Karpas-422 (cell line): ENCODE measurements at regions not wholly inside any gene's neighbourhood (a gene's known extent, or its start where the extent isn't known, plus 50 kb on each side); places are given as distances from the start of the nearest gene placed in this dataset.

Source experiments
- DNase-seq: peaks from one replicate; pipeline ENCODE4 v3.0.0-alpha.2; 2015
- H2AFZ ChIP-seq: fragments of 200-600 bp; sonication (generic); 2 replicates; pipeline ENCODE4 v1.6.1; 2014; ENCODE audit warnings: antibody characterized with exemption, low read length, mixed read lengths
- H3K27ac ChIP-seq: fragments of 200-600 bp; sonication (generic); 2 replicates; pipeline ENCODE4 v1.5.1; 2014; ENCODE audit warnings: mild to moderate bottlenecking, low read length, moderate library complexity
- H3K27me3 ChIP-seq: fragments of 200-600 bp; sonication (generic); 2 replicates; pipeline ENCODE4 v1.6.1; 2014; ENCODE audit warnings: low read length, mixed read lengths
- H3K36me3 ChIP-seq: fragments of 200-600 bp; sonication (generic); 2 replicates; pipeline ENCODE4 v1.6.1; 2014; ENCODE audit warnings: low read length, mixed read lengths; ENCODE audit not compliant: insufficient read depth
- H3K4me1 ChIP-seq: fragments of 200-600 bp; sonication (generic); 2 replicates; pipeline ENCODE4 v1.6.1; 2014; ENCODE audit warnings: mild to moderate bottlenecking, low read length, mixed read lengths
- H3K4me2 ChIP-seq: fragments of 200-600 bp; sonication (generic); 2 replicates; pipeline ENCODE4 v1.6.1; 2014; ENCODE audit warnings: low read length, low read depth, mild to moderate bottlenecking; ENCODE audit not compliant: poor library complexity, severe bottlenecking
- H3K4me3 ChIP-seq: fragments of 200-600 bp; sonication (generic); 2 replicates; pipeline ENCODE4 v1.5.1; 2014; ENCODE audit warnings: mild to moderate bottlenecking, antibody characterized with exemption, low read length, mixed read lengths
- H3K79me2 ChIP-seq: fragments of 200-600 bp; sonication (generic); 2 replicates; pipeline ENCODE4 v1.6.1; 2014; ENCODE audit warnings: mild to moderate bottlenecking, low read length, mixed read lengths
- H3K9ac ChIP-seq: fragments of 200-600 bp; sonication (generic); 2 replicates; pipeline ENCODE4 v1.6.0; 2014; ENCODE audit warnings: low read length
- H3K9me2 ChIP-seq: fragments of 200-600 bp; sonication (generic), shearing (Covaris generic); replicated peaks from 2 replicates; pipeline ENCODE4 v1.6.0; 2014; ENCODE audit warnings: mild to moderate bottlenecking, low read length, moderate library complexity; ENCODE audit not compliant: insufficient read depth
- H3K9me3 ChIP-seq: fragments of 300-700, 200-600 bp; sonication (generic); 2 replicates; pipeline ENCODE4 v1.6.1; 2014; ENCODE audit warnings: low read length, mixed read lengths
- H4K20me1 ChIP-seq: fragments of 200-600 bp; sonication (generic); 2 replicates; pipeline ENCODE4 v1.6.1; 2014; ENCODE audit warnings: mild to moderate bottlenecking, antibody characterized with exemption, low read length, low read depth; ENCODE audit not compliant: insufficient read depth

DNA sequence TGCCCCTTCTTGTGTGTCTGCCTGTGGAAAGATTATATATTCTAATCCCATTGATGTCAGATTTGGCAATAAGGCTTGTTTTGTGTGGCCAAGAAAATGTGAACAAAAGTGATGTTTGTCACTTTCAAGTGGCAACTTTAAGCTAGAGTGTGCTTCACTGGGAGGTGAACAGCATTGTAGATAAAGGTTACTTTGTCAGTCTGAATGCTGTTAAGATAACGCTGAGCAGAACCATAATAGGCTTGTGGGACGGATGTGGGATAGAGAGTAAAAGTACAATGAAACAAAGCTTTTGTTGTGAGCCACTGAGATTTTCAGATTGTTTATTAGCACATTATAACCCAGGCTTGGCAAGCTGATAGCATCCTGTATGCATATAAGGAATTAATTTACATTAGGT lies 303.8 kb upstream of the MAN1A1 start:
- Histone ChIP-seq H3K9ac (no peak overlapping the region), H3K4me2 (no peak overlapping the region), H3K36me3 (no peaks in the 10 kb centered on the region), H2AFZ (no peak overlapping the region), H3K27ac (no peak overlapping the region), H3K9me3 (no peaks in the 10 kb centered on the region), H3K9me2 (no peaks in the 10 kb centered on the region; the same call in 1 of the 2 replicates), H3K79me2 (no peaks in the 10 kb centered on the region), H3K4me3 (no peak overlapping the region), H3K4me1 (no peaks in the 10 kb centered on the region), H4K20me1 (no peaks in the 10 kb centered on the region), H3K27me3 (no peaks in the 10 kb centered on the region)
- no peak for DNase-seq

DNA sequence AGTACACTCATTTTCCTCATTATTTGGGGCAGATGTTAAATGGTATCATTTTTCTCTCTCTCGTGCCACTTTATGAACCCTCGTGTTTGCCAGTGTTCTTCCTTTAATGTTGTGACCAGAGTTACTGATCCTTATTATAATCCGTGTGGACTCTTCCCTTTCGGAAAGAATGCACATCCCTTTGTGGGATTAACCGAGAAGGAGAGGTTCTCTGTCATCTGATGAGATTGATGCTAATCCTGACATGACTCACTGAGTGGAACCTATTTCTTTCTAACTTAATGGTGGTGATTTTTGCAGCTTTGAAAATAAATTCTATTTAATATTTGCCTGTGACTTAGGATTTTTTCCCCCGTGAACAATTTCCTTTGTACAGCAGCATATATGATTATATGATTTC lies 300.0 kb upstream of the MAN1A1 start:
- H2AFZ ChIP-seq: no peak overlapping the region
- H3K27me3 ChIP-seq: no peaks in the 10 kb centered on the region
- H3K79me2 ChIP-seq: no peaks in the 10 kb centered on the region
- no peaks in the 10 kb centered on the region for H4K20me1 ChIP-seq
- H3K36me3 ChIP-seq: no peaks in the 10 kb centered on the region
- H3K9ac ChIP-seq: no peak overlapping the region
- H3K9me2 ChIP-seq: no peaks in the 10 kb centered on the region
- H3K27ac ChIP-seq: no peak overlapping the region
- H3K4me3 ChIP-seq: no peak overlapping the region
- no peaks in the 10 kb centered on the region for H3K4me1 ChIP-seq
- H3K9me3 ChIP-seq: no peaks in the 10 kb centered on the region
- no peak overlapping the region for H3K4me2 ChIP-seq
- DNase-seq: no peak

DNA sequence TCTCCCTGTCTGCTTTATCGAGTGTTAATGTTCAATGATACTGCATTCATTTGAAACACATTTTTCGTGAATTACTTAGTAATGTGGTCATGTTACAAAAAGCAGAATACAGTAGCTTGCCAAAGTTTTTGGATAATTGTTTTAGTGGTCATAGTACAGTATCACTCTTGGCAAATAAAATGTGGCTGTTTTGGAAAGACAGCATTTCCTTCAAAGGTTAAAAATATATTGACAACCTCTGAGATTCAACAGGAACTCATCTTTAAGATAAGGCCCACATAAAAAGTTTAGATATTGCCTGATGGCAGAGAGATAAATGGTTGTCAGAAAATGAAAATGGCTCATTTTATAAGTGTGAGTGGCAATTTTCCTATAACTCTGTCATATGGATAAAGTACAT lies 297.7 kb upstream of the MAN1A1 start:
- no peak for DNase-seq
- H2AFZ ChIP-seq: no peak overlapping the region
- no peaks in the 10 kb centered on the region for H3K27me3 ChIP-seq
- no peaks in the 10 kb centered on the region for H3K4me1 ChIP-seq
- H3K36me3 ChIP-seq: no peaks in the 10 kb centered on the region
- H3K79me2 ChIP-seq: no peaks in the 10 kb centered on the region
- no peak overlapping the region for H3K27ac ChIP-seq
- H3K9ac ChIP-seq: no peak overlapping the region
- no peaks in the 10 kb centered on the region for H4K20me1 ChIP-seq
- no peaks in the 10 kb centered on the region for H3K9me2 ChIP-seq
- H3K4me2 ChIP-seq: no peak overlapping the region
- no peaks in the 10 kb centered on the region for H3K9me3 ChIP-seq
- no peak overlapping the region for H3K4me3 ChIP-seq

DNA sequence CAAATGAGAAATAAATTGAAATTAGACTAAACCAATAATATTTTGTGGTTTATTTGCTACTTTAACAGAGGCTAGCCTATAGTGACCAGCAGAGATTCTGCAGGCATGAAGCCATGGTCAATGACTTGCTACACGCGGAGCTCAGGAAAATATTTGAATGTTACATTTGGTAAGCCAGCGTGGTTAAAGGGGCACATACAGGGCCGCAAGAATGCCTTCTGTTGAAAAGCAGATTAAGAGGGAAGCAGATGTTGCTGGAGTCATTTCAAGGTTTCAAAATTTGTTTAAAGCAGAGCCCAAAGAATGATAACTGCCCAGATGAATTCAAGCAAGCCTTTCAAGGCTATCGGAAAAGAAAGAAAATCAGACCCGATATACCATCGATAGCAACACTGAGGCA lies 294.3 kb upstream of the MAN1A1 start:
- Histone ChIP-seq H3K36me3 (no peaks in the 10 kb centered on the region), H3K9me3 (no peaks in the 10 kb centered on the region), H3K4me3 (no peak overlapping the region), H3K9ac (no peak overlapping the region), H4K20me1 (no peaks in the 10 kb centered on the region), H2AFZ (no peak overlapping the region), H3K79me2 (no peaks in the 10 kb centered on the region), H3K4me1 (no peaks in the 10 kb centered on the region), H3K27me3 (no peaks in the 10 kb centered on the region), H3K27ac (no peak overlapping the region), H3K4me2 (no peak overlapping the region), H3K9me2 (no peaks in the 10 kb centered on the region)
- no peak for DNase-seq

DNA sequence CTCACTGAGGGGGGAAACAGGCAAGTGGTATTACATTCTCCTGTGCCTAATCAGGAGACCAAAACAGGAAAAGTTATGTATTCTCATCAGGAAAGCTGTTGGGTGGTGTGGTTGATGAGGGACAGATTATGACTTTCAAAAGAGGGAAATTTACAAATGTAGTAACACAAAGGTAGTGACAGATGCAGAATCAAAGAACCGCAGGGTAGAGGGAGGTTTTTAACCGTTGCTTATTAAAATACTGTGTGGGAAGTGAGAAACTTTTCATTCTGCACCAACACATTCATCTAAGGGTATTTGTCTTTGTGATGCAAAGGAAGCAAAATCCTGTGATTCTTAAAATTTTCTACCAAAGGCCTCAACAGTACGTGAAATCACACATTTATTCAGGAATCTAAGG lies 288.2 kb upstream of the MAN1A1 start:
- H3K9me2 ChIP-seq: no peaks in the 10 kb centered on the region
- H3K9ac ChIP-seq: no peak overlapping the region
- H3K36me3 ChIP-seq: no peaks in the 10 kb centered on the region
- H3K27ac ChIP-seq: no peak overlapping the region
- no peaks in the 10 kb centered on the region for H3K27me3 ChIP-seq
- H3K4me2 ChIP-seq: no peak overlapping the region
- H3K9me3 ChIP-seq: no peaks in the 10 kb centered on the region
- no peak overlapping the region for H2AFZ ChIP-seq
- no peak overlapping the region for H3K4me3 ChIP-seq
- H3K79me2 ChIP-seq: no peaks in the 10 kb centered on the region
- no peaks in the 10 kb centered on the region for H3K4me1 ChIP-seq
- DNase-seq: no peak
- no peaks in the 10 kb centered on the region for H4K20me1 ChIP-seq

DNA sequence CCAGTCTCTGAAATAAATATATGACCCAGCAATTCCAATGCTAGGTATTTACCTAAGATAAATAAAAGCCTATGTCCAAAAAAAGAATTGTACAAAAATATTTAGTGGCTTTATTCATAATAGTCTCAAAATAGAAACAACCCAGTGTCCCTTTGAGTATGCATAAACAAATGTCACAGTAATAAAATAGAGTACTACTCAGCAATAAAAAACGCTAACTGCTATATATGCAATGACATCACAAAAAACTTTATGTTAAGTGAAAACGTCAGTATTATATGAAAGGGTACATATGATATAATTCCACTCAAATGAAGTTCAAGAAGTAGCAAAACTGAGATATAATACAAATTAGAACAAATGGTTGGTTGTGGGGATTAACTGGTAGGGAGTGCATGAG lies 286.5 kb upstream of the MAN1A1 start:
- Histone ChIP-seq H3K4me3 (no peak overlapping the region), H3K79me2 (no peaks in the 10 kb centered on the region), H3K9ac (no peak overlapping the region), H3K27me3 (no peaks in the 10 kb centered on the region), H3K36me3 (no peaks in the 10 kb centered on the region), H3K27ac (no peak overlapping the region), H2AFZ (no peak overlapping the region), H3K4me2 (no peak overlapping the region), H3K9me3 (no peaks in the 10 kb centered on the region), H3K4me1 (no peaks in the 10 kb centered on the region), H3K9me2 (no peaks in the 10 kb centered on the region), H4K20me1 (no peaks in the 10 kb centered on the region)
- DNase-seq: no peak

DNA sequence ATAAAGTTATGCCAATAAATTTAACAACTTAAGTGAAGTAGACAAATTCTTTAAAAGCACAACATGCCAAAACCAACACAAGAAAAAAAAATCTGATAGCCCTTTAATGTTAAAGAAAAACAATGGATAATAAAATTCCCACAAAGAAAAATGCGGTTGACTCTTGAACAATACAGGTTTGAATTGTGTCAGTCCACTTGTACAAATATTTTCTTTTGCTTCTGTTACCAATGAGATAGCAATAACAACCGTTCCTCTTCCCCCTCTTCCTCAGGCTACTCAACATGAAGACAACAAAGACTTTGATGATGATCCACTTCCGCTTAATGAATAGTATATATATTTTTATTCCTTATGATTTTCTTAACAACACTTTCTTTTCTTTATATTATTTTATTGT lies 283.9 kb upstream of the MAN1A1 start:
- H3K9ac ChIP-seq: no peak overlapping the region
- H3K4me1 ChIP-seq: no peaks in the 10 kb centered on the region
- DNase-seq: no peak
- no peak overlapping the region for H3K4me3 ChIP-seq
- H3K36me3 ChIP-seq: no peaks in the 10 kb centered on the region
- H2AFZ ChIP-seq: no peak overlapping the region
- H3K27me3 ChIP-seq: no peaks in the 10 kb centered on the region
- no peak overlapping the region for H3K4me2 ChIP-seq
- H3K9me2 ChIP-seq: no peaks in the 10 kb centered on the region
- H4K20me1 ChIP-seq: no peaks in the 10 kb centered on the region
- no peaks in the 10 kb centered on the region for H3K9me3 ChIP-seq
- no peaks in the 10 kb centered on the region for H3K79me2 ChIP-seq
- H3K27ac ChIP-seq: no peak overlapping the region

DNA sequence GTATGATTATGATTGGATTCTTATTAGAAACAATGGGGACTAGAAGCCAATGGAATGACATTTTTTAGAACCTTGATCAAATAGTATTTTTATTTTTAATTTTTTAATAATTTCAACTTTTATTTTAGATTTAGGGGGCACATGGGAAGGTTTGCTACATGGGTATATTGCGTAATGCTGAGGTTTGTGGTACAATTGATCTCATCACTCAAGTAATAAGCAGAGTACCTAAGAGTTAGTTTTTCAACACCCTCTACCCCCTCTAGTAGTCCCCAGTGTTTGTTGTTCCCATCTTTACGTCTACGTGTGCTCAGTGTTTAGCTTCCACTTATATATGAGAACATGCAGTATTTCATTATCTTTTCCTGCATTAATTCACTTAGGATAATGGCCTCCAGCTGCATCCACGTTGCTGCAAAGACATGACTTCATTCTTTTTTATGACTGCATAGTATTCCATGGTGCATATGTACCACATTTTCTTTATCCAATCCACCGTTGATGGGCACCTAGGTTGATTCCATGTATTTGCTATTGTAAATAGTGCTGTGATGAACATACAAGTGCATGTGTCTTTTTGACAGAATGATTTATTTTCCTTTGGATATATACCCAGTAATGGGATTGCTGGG lies 281.1 kb upstream of the MAN1A1 start:
- H3K79me2 ChIP-seq: no peaks in the 10 kb centered on the region
- no peak overlapping the region for H3K27ac ChIP-seq
- DNase-seq: no peak
- no peaks in the 10 kb centered on the region for H3K36me3 ChIP-seq
- H3K4me3 ChIP-seq: no peak overlapping the region
- no peak overlapping the region for H3K9ac ChIP-seq
- H3K9me3 ChIP-seq: no peaks in the 10 kb centered on the region
- H3K9me2 ChIP-seq: no peaks in the 10 kb centered on the region
- H4K20me1 ChIP-seq: no peaks in the 10 kb centered on the region
- no peaks in the 10 kb centered on the region for H3K27me3 ChIP-seq
- no peaks in the 10 kb centered on the region for H3K4me1 ChIP-seq
- no peak overlapping the region for H2AFZ ChIP-seq
- H3K4me2 ChIP-seq: no peak overlapping the region
